GM19452 (cell line): ENCODE measurements at regions not wholly inside any gene's neighbourhood (a gene's known extent, or its start where the extent isn't known, plus 50 kb on each side); places are given as distances from the start of the nearest gene placed in this dataset.

Source experiments
- ATAC-seq: cut with Tn5 transposase; IDR thresholded peaks from one replicate; pipeline ENCODE4 v1.9.1; 2021; ENCODE audit not compliant: unreplicated experiment

- ATAC-seq: no peak
Observed at GRCh38 chr6:47118611-47119010, 76.5 kb upstream of the ADGRF1 start.

- ATAC-seq: no peak
Observed at GRCh38 chr6:47117314-47117713, 75.2 kb upstream of the ADGRF1 start.

- no peak for ATAC-seq
Observed at GRCh38 chr6:47116606-47117005, 74.5 kb upstream of the ADGRF1 start.

GRCh38 chr6:47116086-47116485 is 74.0 kb upstream of the ADGRF1 start:
- ATAC-seq: no peak

- ATAC-seq: no peak
Observed at GRCh38 chr6:47114460-47114859, 72.3 kb upstream of the ADGRF1 start.

- ATAC-seq: no peak
Observed at GRCh38 chr6:47112317-47112716, 70.2 kb upstream of the ADGRF1 start.

DNA sequence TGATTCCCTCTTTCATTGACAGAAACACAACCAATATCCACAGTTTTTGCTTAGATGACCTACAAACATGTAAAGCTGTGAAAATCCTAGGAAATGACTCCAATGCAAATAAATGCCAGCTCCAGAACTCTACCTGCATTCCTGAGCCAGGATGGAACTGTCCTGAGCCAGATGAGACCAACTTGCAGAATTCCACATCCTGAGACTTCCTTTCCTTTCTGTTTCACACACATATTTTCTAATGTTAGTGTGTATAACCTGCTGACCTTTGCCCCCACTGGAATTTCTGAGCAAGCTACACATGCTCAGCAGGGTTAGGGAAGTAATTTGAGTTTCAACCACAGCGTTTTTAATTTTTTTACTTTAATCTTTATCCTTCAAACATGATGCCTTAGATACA is 69.6 kb upstream of the ADGRF1 start:
- no peak for ATAC-seq

GRCh38 chr6:47109281-47109680 is 67.1 kb upstream of the ADGRF1 start:
- ATAC-seq: no peak

- no peak for ATAC-seq
Observed at GRCh38 chr6:47106721-47107197, 64.6 kb upstream of the ADGRF1 start.

GRCh38 chr6:47106216-47106615 is 64.1 kb upstream of the ADGRF1 start:
- no peak for ATAC-seq

GRCh38 chr6:47105469-47106178 is 63.5 kb upstream of the ADGRF1 start:
- ATAC-seq: no peak

DNA sequence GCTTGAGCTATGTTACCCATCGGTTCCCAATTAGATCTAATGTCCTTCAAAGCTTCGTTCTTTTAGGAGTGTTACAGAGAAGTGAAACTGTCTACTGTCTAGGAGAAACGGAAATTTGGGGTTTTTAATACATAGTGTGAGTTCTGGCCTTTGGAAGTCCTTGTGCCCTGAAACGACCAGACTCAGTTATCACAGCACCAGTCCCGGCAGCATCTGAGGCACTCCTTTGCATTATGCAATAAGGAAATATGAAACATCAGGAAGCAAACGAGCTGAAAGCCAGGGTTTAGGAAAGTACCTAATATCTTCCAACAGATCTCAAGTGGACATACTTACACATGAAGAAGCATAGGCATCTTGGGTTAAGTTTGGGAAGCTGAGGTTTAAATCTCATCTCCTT is 61.8 kb upstream of the ADGRF1 start:
- ATAC-seq: no peak

GRCh38 chr6:47102331-47102730 is 60.2 kb upstream of the ADGRF1 start:
- ATAC-seq: no peak

GRCh38 chr6:47098570-47098993 is 56.5 kb upstream of the ADGRF1 start:
- ATAC-seq: no peak

DNA sequence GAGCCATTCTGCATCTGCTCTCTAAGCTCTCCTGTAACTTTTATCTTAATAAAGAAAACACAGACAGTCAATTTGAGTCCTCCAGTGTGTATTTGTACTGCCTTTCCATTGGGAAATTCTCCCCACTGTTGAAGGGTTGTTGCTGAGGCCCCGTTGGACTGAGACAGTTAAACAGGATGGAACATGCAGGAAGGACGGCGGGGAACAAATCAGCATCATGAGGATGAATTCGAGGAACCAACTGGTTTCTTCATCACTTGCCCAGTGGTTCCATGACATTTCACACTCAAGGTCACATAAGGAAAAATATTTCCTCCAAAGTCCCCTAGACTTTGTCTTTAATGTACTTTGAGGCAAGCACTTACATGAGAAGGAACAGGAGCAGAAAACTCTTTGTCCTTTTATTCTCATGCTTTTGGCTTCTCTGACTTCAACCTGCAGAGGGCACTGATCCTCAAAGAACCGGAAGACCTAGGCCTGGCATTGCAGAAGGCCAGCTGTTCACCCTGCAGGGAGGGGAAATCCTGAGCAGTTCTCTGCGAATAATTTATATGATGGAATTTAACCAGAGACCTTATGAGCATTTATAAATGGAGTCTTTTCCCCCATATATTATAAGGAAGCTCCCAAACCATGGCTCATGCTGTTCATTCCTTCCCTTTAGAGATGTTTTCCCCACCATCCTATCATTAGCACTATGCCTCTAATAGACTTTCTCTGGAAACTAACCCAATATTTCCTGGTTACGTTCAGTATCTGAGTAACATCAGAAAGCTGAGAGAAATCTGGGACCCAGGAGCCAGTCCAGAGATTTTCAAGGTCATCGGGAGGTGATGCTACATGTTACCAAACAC is 55.2 kb upstream of the ADGRF1 start:
- ATAC-seq: peak; percentile 83

DNA sequence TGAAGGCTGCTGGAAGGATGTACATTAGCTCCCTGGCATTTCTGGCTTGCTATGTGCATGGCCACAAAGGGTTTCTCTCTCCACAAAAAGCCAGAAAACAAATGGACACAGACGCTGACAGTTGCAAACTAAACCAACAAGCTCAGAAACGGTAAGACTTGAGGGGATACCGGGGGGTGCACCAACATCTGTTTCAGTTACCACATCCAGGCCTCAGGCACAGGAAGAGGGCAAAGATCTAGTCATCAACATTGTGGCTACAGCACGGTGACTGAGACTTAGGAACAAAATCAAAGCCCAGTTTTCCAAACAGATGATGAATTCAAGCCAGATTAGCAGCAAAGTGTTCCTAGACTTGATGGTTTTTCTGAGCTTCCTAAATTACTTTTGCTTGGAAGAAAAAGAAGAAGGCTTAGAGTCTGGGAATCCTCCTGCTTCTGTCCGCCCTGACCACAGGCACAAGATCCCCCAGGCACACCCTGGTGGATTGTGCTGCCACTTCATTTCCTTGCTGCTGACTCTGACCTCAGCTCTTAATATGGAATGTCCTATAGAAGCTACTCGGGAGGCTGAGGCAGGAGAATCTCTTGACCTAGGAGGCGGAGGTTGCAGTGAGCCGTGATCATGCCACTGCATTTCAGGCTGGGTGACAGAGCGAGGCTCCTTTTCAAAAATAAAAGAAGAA is 54.2 kb upstream of the ADGRF1 start:
- ATAC-seq: no peak

GRCh38 chr6:47094241-47094925 is 52.3 kb upstream of the ADGRF1 start:
- ATAC-seq: no peak

DNA sequence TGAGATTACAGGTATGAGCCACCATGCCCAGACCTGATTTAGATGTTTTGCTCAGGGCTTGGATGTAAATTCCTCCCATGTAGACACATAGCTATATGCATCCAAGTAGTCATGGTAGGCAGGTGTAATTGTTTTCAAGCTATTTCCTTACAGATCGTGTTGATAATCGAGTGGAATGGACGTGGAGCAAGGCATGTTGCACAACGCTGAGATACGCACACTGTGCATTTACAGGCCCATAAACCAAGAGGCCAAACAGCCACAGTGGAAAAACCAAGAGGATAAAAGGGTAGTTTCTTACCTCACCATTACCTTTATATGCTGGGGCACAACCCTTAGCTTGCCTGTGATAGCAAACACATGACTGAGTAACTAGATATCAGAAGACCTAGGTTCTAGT is 51.0 kb upstream of the ADGRF1 start:
- no peak for ATAC-seq

DNA sequence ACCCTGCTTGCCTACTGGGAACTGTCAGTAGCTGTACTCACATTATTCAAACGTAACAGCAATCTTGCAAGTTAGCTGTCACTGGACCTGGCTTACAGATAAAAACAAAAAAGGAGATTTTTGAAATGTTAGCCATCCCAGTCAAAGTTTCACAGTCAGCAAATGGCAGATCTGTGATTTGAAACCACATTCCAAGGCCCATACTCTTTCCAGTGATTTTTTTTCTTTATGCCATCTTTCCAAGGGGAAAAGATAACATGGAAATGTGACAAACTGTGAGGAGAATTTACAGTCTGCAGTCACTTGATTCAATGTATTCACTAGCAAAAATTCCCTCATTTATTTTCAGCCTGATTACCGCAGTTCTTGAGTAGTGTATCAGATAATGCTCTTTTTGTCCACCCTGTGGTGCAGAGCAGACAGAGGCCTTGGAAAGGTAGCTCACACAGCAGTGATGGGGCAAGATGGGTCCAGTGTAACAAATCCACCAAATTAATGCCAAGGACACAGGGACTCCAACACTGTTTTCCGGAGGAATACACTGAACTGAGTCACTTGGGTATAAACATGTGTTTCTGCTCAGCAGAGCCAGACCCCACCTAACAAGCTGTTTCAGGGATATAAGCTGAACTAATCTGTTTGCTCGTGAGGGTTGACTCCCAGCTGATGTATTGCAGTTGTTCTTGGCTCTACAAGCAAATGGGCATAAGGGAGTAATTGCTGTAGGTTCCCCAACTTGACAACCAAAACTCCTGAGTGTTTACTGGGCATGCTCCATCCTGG is 49.9 kb upstream of the ADGRF1 start:
- no peak for ATAC-seq
